A172 (cell line): ENCODE measurements at regions not wholly inside any gene's neighbourhood (a gene's known extent, or its start where the extent isn't known, plus 50 kb on each side); places are given as distances from the start of the nearest gene placed in this dataset.

Source experiments
- DNase-seq: peaks from one replicate; pipeline ENCODE4 v3.0.0-alpha.2; 2015; ENCODE audit warnings: low spot score

DNA sequence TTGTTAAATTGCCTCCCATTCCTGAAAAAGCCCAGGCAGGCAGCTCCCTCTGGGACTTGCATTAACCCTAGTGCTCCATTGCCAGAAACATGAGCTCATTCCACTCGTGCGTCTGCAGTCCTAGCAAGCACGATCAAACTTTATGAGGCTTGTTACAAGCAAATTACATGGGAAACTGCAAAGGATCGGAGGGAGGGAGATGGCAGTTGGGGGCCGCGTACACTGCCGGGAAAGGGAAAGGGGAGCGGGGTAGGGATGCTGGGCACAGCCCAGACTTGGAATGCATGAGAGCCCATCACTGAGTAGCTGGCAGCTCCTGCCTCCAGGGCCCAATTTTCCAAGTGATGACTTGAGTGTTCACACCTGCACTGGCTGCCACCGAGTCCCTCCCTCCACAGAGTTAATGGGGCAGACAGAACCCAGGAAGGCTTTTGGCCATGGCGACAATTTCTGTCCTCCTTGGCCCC, 169.9 kb downstream of the BRINP2 start:
- no peak for DNase-seq

GRCh38 chr1:177338376-177338775, 167.6 kb downstream of the BRINP2 start:
- DNase-seq, result no peak

DNA sequence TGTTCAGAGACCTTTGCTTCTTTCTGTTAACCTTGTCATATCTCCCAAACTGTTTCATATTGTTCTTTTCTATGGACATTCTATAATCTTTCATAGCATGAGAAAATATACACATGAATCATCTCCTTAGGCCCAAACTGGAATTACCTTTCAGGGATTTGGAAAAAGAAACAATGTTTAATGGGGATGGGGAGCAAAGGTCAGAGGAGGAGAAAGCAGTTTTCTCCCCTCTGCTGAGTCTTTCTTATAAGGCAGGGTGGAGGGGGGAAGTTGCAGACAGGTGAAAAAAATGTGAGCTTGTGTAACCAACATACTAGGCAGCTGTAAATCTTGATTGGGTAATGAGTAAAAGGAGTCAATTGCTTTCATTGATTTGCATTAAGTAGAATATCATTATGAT, 164.1 kb downstream of the BRINP2 start:
- DNase-seq, result no peak

DNA sequence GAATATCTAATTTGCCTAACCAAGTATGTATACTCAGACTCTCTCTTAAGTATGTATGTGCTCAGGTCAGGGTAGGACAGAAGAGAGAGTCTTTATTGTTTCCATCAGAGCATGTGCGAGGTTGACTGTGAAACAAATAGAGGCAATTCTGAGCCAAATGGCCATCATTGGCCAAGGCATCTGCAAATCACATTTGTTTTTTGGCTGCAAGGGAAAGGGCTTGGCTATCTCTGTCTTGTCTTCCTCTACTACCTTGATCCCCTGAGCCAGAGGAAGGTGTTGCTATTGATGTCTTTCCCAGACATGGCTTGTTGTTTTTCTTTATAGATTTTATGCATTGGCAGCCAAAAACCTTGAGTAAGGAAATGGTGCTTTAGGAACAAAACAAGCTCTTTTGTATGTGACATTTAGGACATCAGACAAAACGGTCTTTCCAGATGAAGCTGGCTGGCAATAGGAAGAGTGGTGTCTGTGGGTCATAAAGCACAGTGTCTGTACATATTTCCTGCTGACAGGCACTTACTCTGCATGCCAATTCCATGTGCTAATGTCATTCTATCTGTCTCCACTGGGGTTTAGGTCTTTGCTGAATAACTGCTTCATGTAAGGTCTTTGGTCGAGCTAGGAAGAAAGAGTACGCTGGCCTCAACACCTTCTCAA, 163.3 kb downstream of the BRINP2 start:
- DNase-seq, result no peak
